Neural cell (in vitro differentiated cells): ENCODE measurements at regions not wholly inside any gene's neighbourhood (a gene's known extent, or its start where the extent isn't known, plus 50 kb on each side); places are given as distances from the start of the nearest gene placed in this dataset.

Source experiments
- CTCF ChIP-seq: fragments of 450-650 bp; IDR thresholded peaks from 2 replicates; pipeline ENCODE4 v1.5.1; 2014; ENCODE audit warnings: antibody characterized with exemption, mild to moderate bottlenecking, moderate library complexity; ENCODE audit not compliant: poor library complexity, severe bottlenecking
- EP300 ChIP-seq: fragments of 450-650 bp; conservative IDR thresholded peaks from 2 replicates; pipeline ENCODE4 v1.6.1; 2014; ENCODE audit warnings: antibody characterized with exemption, mild to moderate bottlenecking, moderate library complexity; ENCODE audit not compliant: poor library complexity, severe bottlenecking
- EZH2 ChIP-seq: fragments of 200-600, 300-800 bp; shearing (Covaris generic), sonication (generic); IDR thresholded peaks from 2 replicates; pipeline ENCODE4 v1.6.1; 2014; ENCODE audit warnings: antibody characterized with exemption, low read length, borderline replicate concordance, mild to moderate bottlenecking; ENCODE audit not compliant: insufficient read depth, poor library complexity, severe bottlenecking
- MXI1 ChIP-seq: fragments of 450-650 bp; conservative IDR thresholded peaks from 2 replicates; pipeline ENCODE4 v1.6.1; 2014; ENCODE audit warnings: antibody characterized with exemption, mild to moderate bottlenecking; ENCODE audit not compliant: poor library complexity, severe bottlenecking
- POLR2AphosphoS5 ChIP-seq: IDR thresholded peaks from 2 replicates; pipeline ENCODE4 v1.6.1; 2012
- RAD21 ChIP-seq: fragments of 450-650 bp; conservative IDR thresholded peaks from 2 replicates; pipeline ENCODE4 v1.6.1; 2014; ENCODE audit warnings: antibody characterized with exemption, mild to moderate bottlenecking, moderate library complexity
- REST ChIP-seq: IDR thresholded peaks from 2 replicates; pipeline ENCODE4 v1.6.1; 2012; ENCODE audit warnings: borderline replicate concordance
- SMC3 ChIP-seq: fragments of 450-650 bp; conservative IDR thresholded peaks from 2 replicates; pipeline ENCODE4 v1.6.1; 2014; ENCODE audit warnings: antibody characterized with exemption, mild to moderate bottlenecking, moderate library complexity; ENCODE audit not compliant: poor library complexity
- TAF1 ChIP-seq: IDR thresholded peaks from 2 replicates; pipeline ENCODE4 v1.6.1; 2012; ENCODE audit warnings: low read depth

- peak; percentile 5 for TF ChIP-seq POLR2AphosphoS5
- TF ChIP-seq EZH2, result no peak
- TF ChIP-seq CTCF, result no peak
- TF ChIP-seq REST, result no peak
- no peak for TF ChIP-seq SMC3
- TF ChIP-seq EP300, result no peak
- no peak for TF ChIP-seq RAD21
- TF ChIP-seq MXI1, result no peak
- TF ChIP-seq TAF1, result no peak
Measured at GRCh38 chr1:116193768-116194167, 82.6 kb downstream of the MAB21L3 start.
